Subcutaneous abdominal adipose tissue (tissue), 5 donors: ENCODE measurements at regions not wholly inside any gene's neighbourhood (a gene's known extent, or its start where the extent isn't known, plus 50 kb on each side); places are given as distances from the start of the nearest gene placed in this dataset.

Source experiments
- H3K27ac ChIP-seq: one replicate; pipeline ENCODE4 v1.7.0; 2013; ENCODE audit warnings: low read depth, mild to moderate bottlenecking, inconsistent platforms, low read length, moderate library complexity
- H3K27me3 ChIP-seq, 5 donors: one replicate each; pipeline ENCODE4 v1.7.0; 2013; ENCODE audit warnings: low read length in 5 of 5, inconsistent platforms in 1 of 5; ENCODE audit not compliant: control insufficient read depth in 5 of 5, insufficient read depth in 4 of 5
- H3K36me3 ChIP-seq, 5 donors: one replicate each; pipeline ENCODE4 v1.7.0; 2013; ENCODE audit warnings: low read length in 5 of 5; ENCODE audit not compliant: control insufficient read depth in 5 of 5, insufficient read depth in 5 of 5
- H3K4me1 ChIP-seq, 5 donors: one replicate each; pipeline ENCODE4 v1.7.0; 2013; ENCODE audit warnings: low read length in 5 of 5, mild to moderate bottlenecking in 3 of 5, moderate library complexity in 1 of 5; ENCODE audit not compliant: control insufficient read depth in 5 of 5, insufficient read depth in 5 of 5
- H3K4me3 ChIP-seq, 5 donors: one replicate each; pipeline ENCODE4 v1.7.0; 2013; ENCODE audit warnings: low read length in 5 of 5, low read depth in 1 of 5
- H3K9ac ChIP-seq, 5 donors: one replicate each; pipeline ENCODE4 v1.7.0; 2013; ENCODE audit warnings: low read length in 5 of 5, mild to moderate bottlenecking in 4 of 5, moderate library complexity in 3 of 5
- H3K9me3 ChIP-seq, 5 donors: one replicate each; pipeline ENCODE4 v1.7.0; 2013; ENCODE audit warnings: low read length in 5 of 5; ENCODE audit not compliant: control insufficient read depth in 5 of 5
- donor health status: healthy.
- donor health status: healthy.
- donor health status: healthy.
- donor health status: healthy.
- donor health status: healthy.

- Histone ChIP-seq H3K9me3 (no peaks in the 10 kb centered on the region), H3K27me3 (no peaks in the 10 kb centered on the region), H3K4me1 (no peaks in the 10 kb centered on the region), H3K36me3 (no peaks in the 10 kb centered on the region), H3K27ac (no peak overlapping the region), H3K4me3 (no peak overlapping the region), H3K9ac (no peak overlapping the region)
Observed at GRCh38 chr18:38688416-38688815, 1122.8 kb upstream of the CELF4 start.

- Histone ChIP-seq H3K27ac (no peak overlapping the region), H3K9ac (no peak overlapping the region), H3K36me3 (no peaks in the 10 kb centered on the region), H3K4me1 (no peaks in the 10 kb centered on the region), H3K4me3 (no peak overlapping the region), H3K9me3 (peaks cover 2 to 16% (median 7%) of the 10 kb centered on the region in 5 donors), H3K27me3 (no peaks in the 10 kb centered on the region)
Observed at GRCh38 chr18:38670486-38670885, 1104.9 kb upstream of the CELF4 start.

- no peak overlapping the region for H3K27ac ChIP-seq
- no peaks in the 10 kb centered on the region for H3K36me3 ChIP-seq
- no peaks in the 10 kb centered on the region for H3K9me3 ChIP-seq
- no peaks in the 10 kb centered on the region for H3K4me1 ChIP-seq
- H3K27me3 ChIP-seq = no peaks in the 10 kb centered on the region
- no peak overlapping the region for H3K4me3 ChIP-seq
- H3K9ac ChIP-seq = no peak overlapping the region
Observed at GRCh38 chr18:38664929-38665328, 1099.3 kb upstream of the CELF4 start.

GRCh38 chr18:38663682-38664081 is 1098.1 kb upstream of the CELF4 start:
- Histone ChIP-seq H3K27ac (no peak overlapping the region), H3K9me3 (no peaks in the 10 kb centered on the region), H3K4me1 (no peaks in the 10 kb centered on the region), H3K4me3 (no peak overlapping the region), H3K27me3 (no peaks in the 10 kb centered on the region), H3K9ac (no peak overlapping the region), H3K36me3 (no peaks in the 10 kb centered on the region)

GRCh38 chr18:38663270-38663669 is 1097.7 kb upstream of the CELF4 start:
- Histone ChIP-seq H3K27ac (no peak overlapping the region), H3K36me3 (no peaks in the 10 kb centered on the region), H3K4me3 (no peak overlapping the region), H3K27me3 (no peaks in the 10 kb centered on the region), H3K9me3 (no peaks in the 10 kb centered on the region), H3K9ac (no peak overlapping the region), H3K4me1 (no peaks in the 10 kb centered on the region)

- Histone ChIP-seq H3K36me3 (no peaks in the 10 kb centered on the region), H3K9ac (no peak overlapping the region), H3K4me1 (no peaks in the 10 kb centered on the region), H3K4me3 (no peak overlapping the region), H3K27ac (no peak overlapping the region), H3K9me3 (no peaks in the 10 kb centered on the region), H3K27me3 (no peaks in the 10 kb centered on the region)
Observed at GRCh38 chr18:38654946-38655345, 1089.3 kb upstream of the CELF4 start.

GRCh38 chr18:38651736-38652135 is 1086.1 kb upstream of the CELF4 start:
- Histone ChIP-seq H3K4me1 (no peaks in the 10 kb centered on the region), H3K4me3 (no peak overlapping the region), H3K36me3 (no peaks in the 10 kb centered on the region), H3K27ac (no peak overlapping the region), H3K9me3 (no peaks in the 10 kb centered on the region), H3K9ac (no peak overlapping the region), H3K27me3 (no peaks in the 10 kb centered on the region)

- H3K9ac ChIP-seq = no peak overlapping the region
- no peaks in the 10 kb centered on the region for H3K9me3 ChIP-seq
- no peak overlapping the region for H3K4me3 ChIP-seq
- H3K27ac ChIP-seq = no peak overlapping the region
- H3K4me1 ChIP-seq = no peaks in the 10 kb centered on the region
- no peaks in the 10 kb centered on the region for H3K36me3 ChIP-seq
- no peaks in the 10 kb centered on the region for H3K27me3 ChIP-seq
Observed at GRCh38 chr18:38648179-38648578, 1082.6 kb upstream of the CELF4 start.

- H3K4me3 ChIP-seq = no peak overlapping the region
- no peaks in the 10 kb centered on the region for H3K9me3 ChIP-seq
- no peaks in the 10 kb centered on the region for H3K36me3 ChIP-seq
- H3K9ac ChIP-seq = no peak overlapping the region
- no peaks in the 10 kb centered on the region for H3K27me3 ChIP-seq
- H3K27ac ChIP-seq = no peak overlapping the region
- no peaks in the 10 kb centered on the region for H3K4me1 ChIP-seq
Observed at GRCh38 chr18:38646296-38646695, 1080.7 kb upstream of the CELF4 start.

GRCh38 chr18:38644875-38645641 is 1079.5 kb upstream of the CELF4 start:
- no peak overlapping the region for H3K9ac ChIP-seq
- no peak overlapping the region for H3K27ac ChIP-seq
- no peaks in the 10 kb centered on the region for H3K9me3 ChIP-seq
- no peaks in the 10 kb centered on the region for H3K36me3 ChIP-seq
- no peaks in the 10 kb centered on the region for H3K27me3 ChIP-seq
- H3K4me3 ChIP-seq = no peak overlapping the region
- no peaks in the 10 kb centered on the region for H3K4me1 ChIP-seq
